CD14-positive monocyte (primary cell): ENCODE measurements at regions not wholly inside any gene's neighbourhood (a gene's known extent, or its start where the extent isn't known, plus 50 kb on each side); places are given as distances from the start of the nearest gene placed in this dataset.

Experiments used
- DNase-seq, 3 donors: peaks; one replicate each; pipeline ENCODE4 v3.0.0-alpha.2; 2011 to 2022
- H2AFZ ChIP-seq: 2 replicates; pipeline ENCODE4 v1.6.0; 2012; ENCODE audit warnings: mild to moderate bottlenecking, low read depth, low read length, inconsistent platforms; ENCODE audit not compliant: insufficient read depth, poor library complexity, severe bottlenecking
- H3K27ac ChIP-seq, 2 donors: 1 replicate in 1 of 2; 2 replicates in 1 of 2; pipeline ENCODE4 v1.5.1; 2012 to 2013; ENCODE audit warnings: low read length in 2 of 2, control low read depth in 1 of 2, inconsistent platforms in 1 of 2, low read depth in 1 of 2, mild to moderate bottlenecking in 1 of 2
- H3K27me3 ChIP-seq, 2 donors: one replicate each; pipeline versions ENCODE4 v1.6.0 to v1.6.1; 2011 to 2013; ENCODE audit warnings: low read length in 2 of 2; ENCODE audit not compliant: control insufficient read depth in 2 of 2, insufficient read depth in 2 of 2
- H3K36me3 ChIP-seq, 2 donors: replicated peaks in 1 of 2; 1 replicate in 1 of 2; 2 replicates in 1 of 2; pipeline versions ENCODE4 v1.5.1 to v1.6.1; 2012 to 2013; ENCODE audit warnings: low read length in 2 of 2, control low read depth in 1 of 2, inconsistent platforms in 1 of 2, mild to moderate bottlenecking in 1 of 2; ENCODE audit not compliant: insufficient read depth in 2 of 2, control insufficient read depth in 1 of 2
- H3K4me1 ChIP-seq, 2 donors: 1 replicate in 1 of 2; 2 replicates in 1 of 2; pipeline versions ENCODE4 v1.5.1 to v1.6.1; 2012 to 2013; ENCODE audit warnings: low read length in 2 of 2, control low read depth in 1 of 2, inconsistent platforms in 1 of 2, mild to moderate bottlenecking in 1 of 2, moderate library complexity in 1 of 2; ENCODE audit not compliant: insufficient read depth in 2 of 2, control insufficient read depth in 1 of 2
- H3K4me2 ChIP-seq: replicated peaks from 2 replicates; pipeline ENCODE3; 2012; ENCODE audit warnings: low read length, moderate library complexity, mild to moderate bottlenecking; ENCODE audit not compliant: poor library complexity, severe bottlenecking; ENCODE audit errors: extremely low read depth
- H3K4me3 ChIP-seq, 3 experiments: fragments of 200-600 bp in 1 of 3; sonication (generic) in 1 of 3; replicated peaks in 1 of 3; 1 replicate in 2 of 3; 2 replicates in 1 of 3; pipeline ENCODE4 v1.5.1; 2011 to 2013; ENCODE audit warnings: low read length in 3 of 3, mild to moderate bottlenecking in 3 of 3, control low read depth in 2 of 3, low read depth in 2 of 3, inconsistent platforms in 1 of 3, moderate library complexity in 1 of 3
- H3K79me2 ChIP-seq: 2 replicates; pipeline ENCODE4 v1.6.0; 2012; ENCODE audit warnings: mild to moderate bottlenecking, control low read depth, inconsistent platforms, low read length, moderate library complexity; ENCODE audit not compliant: insufficient read depth
- H3K9ac ChIP-seq: 2 replicates; pipeline ENCODE4 v1.6.0; 2017; ENCODE audit warnings: low read length, mild to moderate bottlenecking; ENCODE audit not compliant: insufficient read depth, poor library complexity, severe bottlenecking
- H3K9me3 ChIP-seq, 2 donors: replicated peaks in 1 of 2; 1 replicate in 1 of 2; 2 replicates in 1 of 2; pipeline versions ENCODE4 v1.5.1 to v1.6.1; 2012 to 2013; ENCODE audit warnings: low read length in 2 of 2, control low read depth in 1 of 2; ENCODE audit not compliant: control insufficient read depth in 1 of 2, insufficient read depth in 1 of 2
- H4K20me1 ChIP-seq: 2 replicates; pipeline ENCODE4 v1.6.0; 2012; ENCODE audit warnings: mild to moderate bottlenecking, low read length, control low read depth, moderate library complexity; ENCODE audit not compliant: insufficient read depth
- H3K27ac Mint-ChIP-seq, 7 donors: one replicate each; pipeline ENCODE4 v1.8.0; 2020; ENCODE audit warnings: mild to moderate bottlenecking in 7 of 7, mixed read lengths in 7 of 7, moderate library complexity in 6 of 7, inconsistent platforms in 2 of 7
- H3K27me3 Mint-ChIP-seq, 3 donors: one replicate each; pipeline ENCODE4 v1.8.0; 2021 to 2022; ENCODE audit warnings: low read depth in 3 of 3, mild to moderate bottlenecking in 3 of 3, mixed read lengths in 3 of 3, moderate library complexity in 3 of 3, inconsistent platforms in 1 of 3
- H3K36me3 Mint-ChIP-seq, 2 donors: one replicate each; pipeline ENCODE4 v1.8.0; 2020; ENCODE audit warnings: mixed read lengths in 2 of 2, inconsistent platforms in 1 of 2, mild to moderate bottlenecking in 1 of 2
- H3K4me1 Mint-ChIP-seq: one replicate; pipeline ENCODE4 v1.8.0; 2020; ENCODE audit warnings: mild to moderate bottlenecking, mixed read lengths
- H3K4me3 Mint-ChIP-seq, 2 donors: one replicate each; pipeline ENCODE4 v1.8.0; 2020; ENCODE audit warnings: mild to moderate bottlenecking in 2 of 2, mixed read lengths in 2 of 2, moderate library complexity in 1 of 2
- H3K9me3 Mint-ChIP-seq, 7 donors: one replicate each; pipeline ENCODE4 v1.8.0; 2020 to 2022; ENCODE audit warnings: mixed read lengths in 7 of 7, mild to moderate bottlenecking in 6 of 7, moderate library complexity in 6 of 7, inconsistent platforms in 2 of 7
- WGBS: methylation state at CpG from one replicate; pipeline ENCODE4 v1.1.5; 2013; ENCODE audit warnings: missing lambda C conversion rate; ENCODE audit not compliant: insufficient coverage; 5-methylcytosine and 5-hydroxymethylcytosine counted together
- intact Hi-C, 2 donors: fragments of 100-400 bp; cut with micrococcal nuclease; formaldehyde crosslinking; loops; one replicate each; pipeline versions ENCODE4 v1.15.0 to v1.15.1; 2023
- TF ChIP-seq, protein P1 (sequence below): fragments of 200-600 bp; IDR thresholded peaks from one replicate; pipeline ENCODE4 v1.8.0; 2022; ENCODE audit warnings: antibody characterized with exemption, mild to moderate bottlenecking

DNA sequence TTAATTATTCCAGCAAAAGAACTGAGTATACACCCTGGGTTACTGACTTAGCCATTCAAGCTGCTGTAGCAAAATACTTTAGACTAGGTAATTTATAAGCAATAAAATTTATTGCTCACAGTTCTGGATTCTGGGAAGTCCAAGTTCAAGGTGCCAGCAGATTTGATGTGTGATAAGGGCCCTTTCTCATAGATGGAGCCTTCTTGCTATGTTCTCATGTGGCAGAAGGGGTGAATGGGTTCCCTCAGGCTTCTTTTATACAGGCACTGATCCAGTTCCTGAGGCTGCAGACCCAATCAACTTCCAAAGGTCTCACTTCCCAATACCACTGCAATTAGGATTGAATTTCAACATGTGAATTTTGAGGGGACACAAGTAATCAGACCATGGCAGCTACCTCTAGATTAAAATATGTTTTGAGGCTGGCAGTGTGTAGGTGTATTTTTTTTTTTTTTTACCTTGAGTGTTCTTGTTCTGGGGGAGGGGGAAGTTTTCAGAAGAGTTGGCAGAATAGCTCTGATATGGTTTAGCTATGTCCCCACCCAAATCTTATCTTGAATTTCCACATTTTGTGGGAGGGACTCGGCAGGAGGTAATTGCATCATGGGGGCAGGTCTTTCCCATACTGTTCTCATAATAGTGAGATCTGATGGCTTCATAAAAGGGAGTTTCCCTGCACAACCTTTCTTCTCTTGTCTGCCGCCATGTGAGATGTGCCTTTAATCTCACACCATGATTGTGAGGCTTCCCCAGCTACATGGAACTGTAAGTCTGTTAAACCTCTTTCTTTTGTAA is 178.2 kb downstream of the RASSF9 start:
- Histone ChIP-seq H3K36me3 (no peaks in the 10 kb centered on the region), H3K4me3 (no peak overlapping the region), H2AFZ (no peak overlapping the region), H3K79me2 (no peaks in the 10 kb centered on the region), H3K27me3 (no peaks in the 10 kb centered on the region), H3K4me1 (no peaks in the 10 kb centered on the region), H4K20me1 (no peaks in the 10 kb centered on the region), H3K9ac (no peak overlapping the region), H3K27ac (no peak overlapping the region), H3K4me2 (no peak overlapping the region), H3K9me3 (peaks cover 5 to 31% of the 10 kb centered on the region in 2 donors)
- intact Hi-C loops: no loop called here
- peaks cover 7 to 21% (median 17%) of the 10 kb centered on the region in 7 donors for H3K9me3 Mint-ChIP-seq
- no peak for DNase-seq
- H3K4me3 Mint-ChIP-seq: no peak overlapping the region
- no peaks in the 10 kb centered on the region for H3K36me3 Mint-ChIP-seq
- TF ChIP-seq, protein P1, sequence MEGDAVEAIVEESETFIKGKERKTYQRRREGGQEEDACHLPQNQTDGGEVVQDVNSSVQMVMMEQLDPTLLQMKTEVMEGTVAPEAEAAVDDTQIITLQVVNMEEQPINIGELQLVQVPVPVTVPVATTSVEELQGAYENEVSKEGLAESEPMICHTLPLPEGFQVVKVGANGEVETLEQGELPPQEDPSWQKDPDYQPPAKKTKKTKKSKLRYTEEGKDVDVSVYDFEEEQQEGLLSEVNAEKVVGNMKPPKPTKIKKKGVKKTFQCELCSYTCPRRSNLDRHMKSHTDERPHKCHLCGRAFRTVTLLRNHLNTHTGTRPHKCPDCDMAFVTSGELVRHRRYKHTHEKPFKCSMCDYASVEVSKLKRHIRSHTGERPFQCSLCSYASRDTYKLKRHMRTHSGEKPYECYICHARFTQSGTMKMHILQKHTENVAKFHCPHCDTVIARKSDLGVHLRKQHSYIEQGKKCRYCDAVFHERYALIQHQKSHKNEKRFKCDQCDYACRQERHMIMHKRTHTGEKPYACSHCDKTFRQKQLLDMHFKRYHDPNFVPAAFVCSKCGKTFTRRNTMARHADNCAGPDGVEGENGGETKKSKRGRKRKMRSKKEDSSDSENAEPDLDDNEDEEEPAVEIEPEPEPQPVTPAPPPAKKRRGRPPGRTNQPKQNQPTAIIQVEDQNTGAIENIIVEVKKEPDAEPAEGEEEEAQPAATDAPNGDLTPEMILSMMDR: no peak
- no CpG with 5 or more reads among the region's 2 CpGs for WGBS
- no peaks in the 10 kb centered on the region for H3K4me1 Mint-ChIP-seq
- H3K27ac Mint-ChIP-seq: no peak overlapping the region
- peaks cover 0 to 1% (median 0%) of the 10 kb centered on the region in 3 donors for H3K27me3 Mint-ChIP-seq

DNA sequence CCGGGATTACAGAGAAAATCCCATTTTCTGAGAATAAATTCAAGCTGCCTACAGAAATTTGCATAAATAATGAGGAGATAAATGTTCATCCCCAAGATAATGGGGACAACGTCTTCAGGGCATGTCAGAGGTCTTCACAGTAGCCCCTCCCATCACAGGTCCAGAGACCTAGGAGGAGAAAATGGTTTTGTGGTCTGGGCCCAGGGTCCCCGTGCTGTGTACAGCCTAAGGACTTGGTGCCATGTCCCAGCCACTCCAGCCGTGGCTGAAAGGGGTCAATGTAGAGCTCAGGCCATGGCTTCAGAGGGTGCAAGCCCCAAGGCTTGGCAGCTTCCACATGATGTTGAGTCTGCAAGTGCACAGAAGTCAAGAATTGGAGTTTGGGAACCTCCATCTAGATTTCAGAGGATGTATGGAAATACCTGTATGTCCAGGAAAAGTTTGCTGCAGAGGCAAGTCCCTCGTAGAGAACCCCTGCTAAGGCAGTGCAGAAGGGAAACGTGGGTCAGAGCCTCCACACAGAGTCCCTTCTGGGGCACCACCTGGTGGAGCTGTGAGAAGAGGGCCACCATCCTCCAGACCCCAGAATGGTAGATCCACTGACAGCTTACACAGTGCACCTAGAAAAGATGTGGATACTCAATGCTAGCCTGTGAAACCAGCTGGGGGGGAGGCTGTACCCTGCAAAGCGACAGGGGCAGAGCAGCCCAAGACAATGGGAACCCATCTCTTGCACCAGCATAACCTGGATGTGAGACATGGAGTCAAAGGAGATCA is 176.3 kb downstream of the RASSF9 start:
- H3K27me3 ChIP-seq: no peaks in the 10 kb centered on the region
- H3K9ac ChIP-seq: no peak overlapping the region
- peaks cover 0 to 1% (median 0%) of the 10 kb centered on the region in 3 donors for H3K27me3 Mint-ChIP-seq
- H3K4me3 ChIP-seq: no peak overlapping the region
- H3K36me3 Mint-ChIP-seq: no peaks in the 10 kb centered on the region
- H3K9me3 Mint-ChIP-seq: peaks cover 2 to 17% (median 13%) of the 10 kb centered on the region in 7 donors
- WGBS: 79% methylated on average over 3 of the region's 7 CpGs
- no peak overlapping the region for H3K4me3 Mint-ChIP-seq
- TF ChIP-seq, protein P1: no peak
- no peak overlapping the region for H3K27ac ChIP-seq
- no peaks in the 10 kb centered on the region for H3K79me2 ChIP-seq
- H3K4me2 ChIP-seq: no peak overlapping the region
- intact Hi-C loops: no loop called here
- no peaks in the 10 kb centered on the region for H3K36me3 ChIP-seq
- H3K9me3 ChIP-seq: peaks cover 0 to 16% of the 10 kb centered on the region in 2 donors
- H3K4me1 Mint-ChIP-seq: no peaks in the 10 kb centered on the region
- DNase-seq: no peak
- H2AFZ ChIP-seq: no peak overlapping the region
- H3K27ac Mint-ChIP-seq: no peak overlapping the region
- H4K20me1 ChIP-seq: no peaks in the 10 kb centered on the region
- no peaks in the 10 kb centered on the region for H3K4me1 ChIP-seq
